CD4-positive, alpha-beta T cell treated with Interleukin-15 for 4 hours (primary cell): ENCODE measurements at regions not wholly inside any gene's neighbourhood (a gene's known extent, or its start where the extent isn't known, plus 50 kb on each side); places are given as distances from the start of the nearest gene placed in this dataset.

Experiments used
- DNase-seq: peaks from one replicate; pipeline ENCODE4 v3.0.0-alpha.2; 2020; ENCODE audit warnings: low spot score

- DNase-seq = no peak
Observed at GRCh38 chr4:31620476-31620875, 900.3 kb downstream of the PCDH7 start.

- no peak for DNase-seq
Observed at GRCh38 chr4:31645236-31645635, 925.1 kb downstream of the PCDH7 start.

- no peak for DNase-seq
Observed at GRCh38 chr4:31647786-31648185, 927.6 kb downstream of the PCDH7 start.

- no peak for DNase-seq
Observed at GRCh38 chr4:31649878-31650277, 929.7 kb downstream of the PCDH7 start.

- DNase-seq = no peak
Observed at GRCh38 chr4:31651541-31651940, 931.4 kb downstream of the PCDH7 start.

GRCh38 chr4:31655328-31655727 lies 935.2 kb downstream of the PCDH7 start:
- DNase-seq = no peak

- DNase-seq = no peak
Observed at GRCh38 chr4:31657859-31658570, 937.8 kb downstream of the PCDH7 start.

GRCh38 chr4:31660916-31661315 lies 940.7 kb downstream of the PCDH7 start:
- DNase-seq = no peak

- no peak for DNase-seq
Observed at GRCh38 chr4:31662951-31663350, 942.8 kb downstream of the PCDH7 start.

- DNase-seq = no peak
Observed at GRCh38 chr4:31667686-31668085, 947.5 kb downstream of the PCDH7 start.

- no peak for DNase-seq
Observed at GRCh38 chr4:31674313-31674947, 954.3 kb downstream of the PCDH7 start.

- no peak for DNase-seq
Observed at GRCh38 chr4:31678356-31678755, 958.2 kb downstream of the PCDH7 start.

- no peak for DNase-seq
Observed at GRCh38 chr4:31682796-31683195, 962.6 kb downstream of the PCDH7 start.

- DNase-seq = no peak
Observed at GRCh38 chr4:31687717-31688342, 967.7 kb downstream of the PCDH7 start.

GRCh38 chr4:31692399-31692940 lies 972.3 kb downstream of the PCDH7 start:
- DNase-seq = no peak

GRCh38 chr4:31701256-31701655 lies 981.1 kb downstream of the PCDH7 start:
- no peak for DNase-seq

- no peak for DNase-seq
Observed at GRCh38 chr4:31702326-31702725, 982.2 kb downstream of the PCDH7 start.

- no peak for DNase-seq
Observed at GRCh38 chr4:31714238-31714637, 994.1 kb downstream of the PCDH7 start.

- no peak for DNase-seq
Observed at GRCh38 chr4:31715302-31715701, 995.1 kb downstream of the PCDH7 start.

- DNase-seq = no peak
Observed at GRCh38 chr4:31727030-31727429, 1006.9 kb downstream of the PCDH7 start.

GRCh38 chr4:31735004-31735403 lies 1014.8 kb downstream of the PCDH7 start:
- DNase-seq = no peak

- DNase-seq = no peak
Observed at GRCh38 chr4:31737419-31737818, 1017.2 kb downstream of the PCDH7 start.

- no peak for DNase-seq
Observed at GRCh38 chr4:31741326-31741725, 1021.2 kb downstream of the PCDH7 start.
